ENCODE measurements at regions not wholly inside any gene's neighbourhood (a gene's known extent, or its start where the extent isn't known, plus 50 kb on each side); places are given as distances from the start of the nearest gene placed in this dataset.

DNA sequence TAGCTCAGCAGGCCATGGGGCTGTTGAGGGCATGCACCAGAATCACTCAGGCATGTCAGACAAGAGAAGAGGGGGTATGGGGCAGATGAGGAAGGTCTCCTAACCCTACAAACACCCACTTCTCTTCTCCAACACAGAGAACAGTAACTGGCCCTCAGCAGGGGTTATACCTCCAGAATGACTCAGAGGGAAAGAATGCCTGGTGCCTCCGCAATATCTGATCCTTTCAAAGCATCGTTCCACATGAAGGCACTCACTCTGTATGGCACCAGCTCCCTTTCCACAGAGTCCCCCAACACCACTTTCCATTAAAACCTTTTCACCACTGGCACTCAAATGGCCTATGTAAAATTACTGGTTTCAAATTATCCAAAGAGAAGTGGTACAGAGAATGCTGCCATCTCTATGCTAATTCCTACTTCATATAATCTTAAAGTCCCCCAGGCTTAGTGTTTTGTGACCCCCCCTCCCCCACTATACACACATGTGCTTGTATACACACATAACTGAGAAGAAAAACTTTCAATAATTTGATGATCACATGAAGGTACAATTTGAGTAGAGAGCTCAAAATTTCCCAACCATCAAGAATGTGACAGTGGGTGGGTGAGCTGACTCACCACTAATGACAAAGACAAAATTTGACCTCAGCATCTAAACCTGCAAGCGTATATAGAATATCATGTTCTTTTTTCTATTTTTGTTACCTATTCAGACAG lies 91.5 kb downstream of the SIPA1L2 start:
- no peak overlapping the region for H3K27ac ChIP-seq
- WGBS: 89% methylated on average over 3 of the region's 3 CpGs
- no peaks in the 10 kb centered on the region for H3K9me3 ChIP-seq
- peaks cover 4% of the 10 kb centered on the region for H3K4me1 ChIP-seq
- no peaks in the 10 kb centered on the region for H3K36me3 ChIP-seq
- H3K27me3 ChIP-seq: no peaks in the 10 kb centered on the region
- TF ChIP-seq CTCF (IDR thresholded peaks at IDR 0.05): no peak
- TF ChIP-seq EP300 (IDR thresholded peaks at IDR 0.05): no peak
- TF ChIP-seq POLR2AphosphoS5 (IDR thresholded peaks at IDR 0.05): no peak
- no peak for TF ChIP-seq POLR2A (IDR thresholded peaks at IDR 0.05)
- H3K4me3 ChIP-seq: no peak overlapping the region
- DNase-seq (ENCODE audit: low spot score in 2 of 2): no peak

GRCh38 chr1:232534552-232535517 lies 95.1 kb downstream of the SIPA1L2 start:
- Histone ChIP-seq H3K27me3 (no peaks in the 10 kb centered on the region), H3K27ac (no peak overlapping the region), H3K36me3 (no peaks in the 10 kb centered on the region), H3K4me3 (no peak overlapping the region), H3K4me1 (peaks cover 4% of the 10 kb centered on the region), H3K9me3 (no peaks in the 10 kb centered on the region)
- WGBS: 86% methylated on average over 10 of the region's 10 CpGs
- no peak for DNase-seq (ENCODE audit: low spot score in 2 of 2)
- TF ChIP-seq POLR2A (IDR thresholded peaks at IDR 0.05) (no peak), EP300 (IDR thresholded peaks at IDR 0.05) (no peak), CTCF (IDR thresholded peaks at IDR 0.05) (no peak), POLR2AphosphoS5 (IDR thresholded peaks at IDR 0.05) (no peak)

GRCh38 chr1:232533328-232533727 lies 96.6 kb downstream of the SIPA1L2 start:
- WGBS: 100% methylated on average over 1 of the region's 1 CpG
- H3K36me3 ChIP-seq: no peaks in the 10 kb centered on the region
- H3K4me1 ChIP-seq: peaks cover 9% of the 10 kb centered on the region
- no peak for TF ChIP-seq CTCF (IDR thresholded peaks at IDR 0.05)
- TF ChIP-seq POLR2AphosphoS5 (IDR thresholded peaks at IDR 0.05): no peak
- no peak overlapping the region for H3K27ac ChIP-seq
- H3K4me3 ChIP-seq: no peak overlapping the region
- H3K9me3 ChIP-seq: no peaks in the 10 kb centered on the region
- H3K27me3 ChIP-seq: no peaks in the 10 kb centered on the region
- no peak for DNase-seq (ENCODE audit: low spot score in 2 of 2)

DNA sequence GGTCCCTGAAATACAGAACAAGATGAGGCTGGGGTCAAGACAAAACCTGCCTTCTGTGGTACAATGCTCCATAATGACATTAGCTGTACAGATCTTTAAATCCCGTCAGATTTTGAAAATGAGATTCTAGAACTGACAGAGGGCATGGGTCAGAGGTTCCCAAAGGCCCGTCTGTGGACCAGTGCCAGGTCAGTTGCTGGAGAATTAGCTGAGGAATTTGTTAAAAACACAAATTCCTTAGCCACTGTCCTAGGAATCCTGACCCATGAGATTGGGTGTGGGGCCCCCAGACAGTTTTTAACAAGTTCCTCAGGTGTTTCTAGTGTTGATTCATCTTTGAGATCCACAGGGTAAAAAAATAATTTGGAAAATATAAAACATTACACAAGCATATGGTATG lies 97.0 kb downstream of the SIPA1L2 start:
- no peaks in the 10 kb centered on the region for H3K36me3 ChIP-seq
- no peak overlapping the region for H3K4me3 ChIP-seq
- H3K4me1 ChIP-seq: peaks cover 9% of the 10 kb centered on the region
- no peak for TF ChIP-seq POLR2AphosphoS5 (IDR thresholded peaks at IDR 0.05)
- TF ChIP-seq EP300 (IDR thresholded peaks at IDR 0.05): no peak
- no peak for TF ChIP-seq POLR2A (IDR thresholded peaks at IDR 0.05)
- TF ChIP-seq CTCF (IDR thresholded peaks at IDR 0.05): no peak
- H3K27me3 ChIP-seq: no peaks in the 10 kb centered on the region
- H3K9me3 ChIP-seq: no peaks in the 10 kb centered on the region
- H3K27ac ChIP-seq: no peak overlapping the region
- no peak for DNase-seq (ENCODE audit: low spot score in 2 of 2)
- 83% methylated on average over 2 of the region's 2 CpGs for WGBS

- WGBS: 92% methylated on average over 3 of the region's 3 CpGs
- DNase-seq (ENCODE audit: low spot score in 2 of 2): no peak
- no peak overlapping the region for H3K4me3 ChIP-seq
- no peaks in the 10 kb centered on the region for H3K36me3 ChIP-seq
- no peaks in the 10 kb centered on the region for H3K27me3 ChIP-seq
- TF ChIP-seq POLR2AphosphoS5 (IDR thresholded peaks at IDR 0.05) (no peak), EP300 (IDR thresholded peaks at IDR 0.05) (no peak), POLR2A (IDR thresholded peaks at IDR 0.05) (no peak), CTCF (IDR thresholded peaks at IDR 0.05) (no peak)
- peaks cover 9% of the 10 kb centered on the region for H3K4me1 ChIP-seq
- no peak overlapping the region for H3K27ac ChIP-seq
- H3K9me3 ChIP-seq: no peaks in the 10 kb centered on the region
These were observed 98.6 kb downstream of the SIPA1L2 start for GRCh38 chr1:232531291-232531690.
